Thymus (tissue), 11 donors: ENCODE measurements at regions not wholly inside any gene's neighbourhood (a gene's known extent, or its start where the extent isn't known, plus 50 kb on each side); places are given as distances from the start of the nearest gene placed in this dataset.
"Not testable (repeated sequence)": the region's sequence is repeated elsewhere in the genome, so short reads cannot be mapped to it uniquely, and the experiment has no call there.

ENCODE experiments used
- DNase-seq, 9 donors: peaks; one replicate each; pipeline ENCODE4 v3.0.0-alpha.2; 2013; ENCODE audit warnings: low spot score in 9 of 9, low read depth in 6 of 9, missing footprints in 1 of 9
- H3K27ac ChIP-seq, 2 donors: one replicate each; pipeline ENCODE4 v1.5.1; 2013; ENCODE audit warnings: control low read depth in 1 of 2, low read depth in 1 of 2, low read length in 1 of 2, mild to moderate bottlenecking in 1 of 2, moderate library complexity in 1 of 2
- H3K27me3 ChIP-seq, 2 donors: one replicate each; pipeline ENCODE4 v1.5.1; 2013; ENCODE audit warnings: low read length in 1 of 2; ENCODE audit not compliant: control insufficient read depth in 2 of 2, insufficient read depth in 1 of 2
- H3K36me3 ChIP-seq, 2 donors: one replicate each; pipeline ENCODE4 v1.5.1; 2013; ENCODE audit warnings: low read length in 1 of 2, mild to moderate bottlenecking in 1 of 2, moderate library complexity in 1 of 2; ENCODE audit not compliant: control insufficient read depth in 2 of 2, insufficient read depth in 2 of 2
- H3K4me1 ChIP-seq, 2 donors: one replicate each; pipeline ENCODE4 v1.5.1; 2013; ENCODE audit warnings: low read length in 2 of 2; ENCODE audit not compliant: control insufficient read depth in 2 of 2, insufficient read depth in 2 of 2
- H3K4me3 ChIP-seq, 2 donors: one replicate each; pipeline ENCODE4 v1.5.1; 2013; ENCODE audit warnings: low read length in 2 of 2, control low read depth in 1 of 2, mild to moderate bottlenecking in 1 of 2
- H3K9me3 ChIP-seq, 2 donors: one replicate each; pipeline ENCODE4 v1.5.1; 2013; ENCODE audit warnings: low read length in 1 of 2, mild to moderate bottlenecking in 1 of 2; ENCODE audit not compliant: control insufficient read depth in 2 of 2, insufficient read depth in 1 of 2
- WGBS: extraction: QIAGEN DNeasy Blood & Tissue Kit; methylation state at CpG from one replicate; pipeline ENCODE4 v1.1.7; 2013; 5-methylcytosine and 5-hydroxymethylcytosine counted together
- donor health status: healthy.

GRCh38 chr2:88396209-88396608, 56.3 kb downstream of the FOXI3 start:
- Histone ChIP-seq H3K4me3 (no peak overlapping the region), H3K27ac (no peak overlapping the region), H3K9me3 (no peaks in the 10 kb centered on the region), H3K36me3 (no peaks in the 10 kb centered on the region), H3K27me3 (no peaks in the 10 kb centered on the region), H3K4me1 (no peaks in the 10 kb centered on the region)
- no peak for DNase-seq
- 95% methylated on average over 4 of the region's 4 CpGs for WGBS

- DNase-seq: no peak
- no peaks in the 10 kb centered on the region for H3K9me3 ChIP-seq
- no peak overlapping the region for H3K27ac ChIP-seq
- no peaks in the 10 kb centered on the region for H3K36me3 ChIP-seq
- no peaks in the 10 kb centered on the region for H3K4me1 ChIP-seq
- no peak overlapping the region for H3K4me3 ChIP-seq
- no peaks in the 10 kb centered on the region for H3K27me3 ChIP-seq
- 56% methylated on average over 1 of the region's 1 CpG for WGBS
Observed at GRCh38 chr2:88377641-88377991, 74.9 kb downstream of the FOXI3 start.

- 86% methylated on average over 3 of the region's 3 CpGs for WGBS
- H3K27ac ChIP-seq: no peak overlapping the region
- H3K4me3 ChIP-seq: no peak overlapping the region
- no peaks in the 10 kb centered on the region for H3K27me3 ChIP-seq
- no peak for DNase-seq
- H3K36me3 ChIP-seq: no peaks in the 10 kb centered on the region
- no peaks in the 10 kb centered on the region for H3K4me1 ChIP-seq
- no peaks in the 10 kb centered on the region for H3K9me3 ChIP-seq
Observed at GRCh38 chr2:88372042-88372441, 80.5 kb downstream of the FOXI3 start.

- H3K4me3 ChIP-seq, H3K36me3 ChIP-seq, H3K4me1 ChIP-seq, H3K27ac ChIP-seq, DNase-seq, H3K27me3 ChIP-seq, H3K9me3 ChIP-seq: not testable (repeated sequence)
- WGBS: 92% methylated on average over 11 of the region's 11 CpGs
Observed at GRCh38 chr2:88365408-88365807, 87.1 kb downstream of the FOXI3 start.

GRCh38 chr2:88355486-88355885, 97.0 kb downstream of the FOXI3 start:
- Histone ChIP-seq H3K4me3 (no peak overlapping the region), H3K27ac (no peak overlapping the region), H3K27me3 (peaks cover 0 to 9% of the 10 kb centered on the region in 2 donors), H3K4me1 (no peaks in the 10 kb centered on the region), H3K36me3 (no peaks in the 10 kb centered on the region), H3K9me3 (no peaks in the 10 kb centered on the region)
- 79% methylated on average over 2 of the region's 2 CpGs for WGBS
- DNase-seq: no peak

GRCh38 chr2:88351249-88351601, 101.3 kb downstream of the FOXI3 start:
- DNase-seq: no peak
- Histone ChIP-seq H3K27ac (no peak overlapping the region), H3K4me3 (no peak overlapping the region), H3K4me1 (no peaks in the 10 kb centered on the region), H3K9me3 (no peaks in the 10 kb centered on the region), H3K36me3 (no peaks in the 10 kb centered on the region), H3K27me3 (peaks cover 0 to 25% of the 10 kb centered on the region in 2 donors)
- 75% methylated on average over 5 of the region's 5 CpGs for WGBS

GRCh38 chr2:88350331-88351248, 101.9 kb downstream of the FOXI3 start:
- peak; percentile 0 to 59 (median 23) for DNase-seq
- peaks cover 0 to 25% of the 10 kb centered on the region in 2 donors for H3K27me3 ChIP-seq
- no peak overlapping the region for H3K27ac ChIP-seq
- H3K9me3 ChIP-seq: no peaks in the 10 kb centered on the region
- no peaks in the 10 kb centered on the region for H3K36me3 ChIP-seq
- H3K4me1 ChIP-seq: no peaks in the 10 kb centered on the region
- H3K4me3 ChIP-seq: peak overlapping the region in 1 of 2 donors; percentile 16
- 12% methylated on average over 54 of the region's 54 CpGs for WGBS

GRCh38 chr2:88345842-88346241, 106.7 kb downstream of the FOXI3 start:
- no peak for DNase-seq
- Histone ChIP-seq H3K27me3 (peaks cover 0 to 20% of the 10 kb centered on the region in 2 donors), H3K9me3 (no peaks in the 10 kb centered on the region), H3K36me3 (no peaks in the 10 kb centered on the region), H3K4me3 (no peak overlapping the region), H3K4me1 (no peaks in the 10 kb centered on the region), H3K27ac (no peak overlapping the region)
- WGBS: 88% methylated on average over 6 of the region's 6 CpGs

GRCh38 chr2:88342749-88343148, 109.7 kb downstream of the FOXI3 start:
- no peaks in the 10 kb centered on the region for H3K4me1 ChIP-seq
- H3K4me3 ChIP-seq: no peak overlapping the region
- no peak for DNase-seq
- no peak overlapping the region for H3K27ac ChIP-seq
- 14% methylated on average over 4 of the region's 4 CpGs for WGBS
- H3K27me3 ChIP-seq: no peaks in the 10 kb centered on the region
- no peaks in the 10 kb centered on the region for H3K9me3 ChIP-seq
- no peaks in the 10 kb centered on the region for H3K36me3 ChIP-seq
